ENCODE measurements at regions not wholly inside any gene's neighbourhood (a gene's known extent, or its start where the extent isn't known, plus 50 kb on each side); places are given as distances from the start of the nearest gene placed in this dataset.

DNA sequence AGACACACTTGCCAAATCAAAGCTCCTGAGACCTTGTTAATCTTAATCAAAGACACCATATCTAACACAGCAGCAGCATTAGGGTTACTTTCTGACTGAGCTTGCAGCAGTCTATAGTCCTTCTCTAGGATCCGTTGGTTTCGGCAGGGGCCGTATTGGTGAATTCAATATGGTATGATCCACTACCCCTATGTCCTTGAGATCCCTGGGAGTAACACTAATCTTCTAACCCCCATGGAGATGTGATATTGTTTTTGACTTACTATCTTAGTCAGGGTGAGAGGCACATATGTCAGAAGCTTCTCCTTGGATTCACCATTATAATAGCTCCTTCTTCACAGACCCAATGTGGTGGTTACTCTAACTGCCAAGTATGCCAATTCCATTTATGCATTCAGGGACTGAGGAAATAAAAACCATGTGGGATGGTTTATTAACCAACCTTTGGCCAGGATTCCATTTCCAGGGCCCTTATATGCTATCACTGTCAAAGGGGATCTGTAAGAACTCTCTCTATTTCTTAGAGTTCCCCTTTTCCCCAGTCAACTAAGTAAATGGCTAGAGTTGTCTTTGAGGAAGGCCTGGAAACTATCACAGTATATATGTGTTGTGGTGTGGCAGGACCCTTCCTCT lies 673.6 kb upstream of the USP24 start:
- H2AFZ ChIP-seq (replicated peaks): no peak overlapping the region
- TF ChIP-seq EZH2 (IDR thresholded peaks at IDR 0.05): no peak
- TF ChIP-seq CTCF (IDR thresholded peaks at IDR 0.05): no peak
- TF ChIP-seq EZH2phosphoT487 (IDR thresholded peaks at IDR 0.05): no peak
- no peak overlapping the region for H3K4me3 Mint-ChIP-seq
- H3K9me3 Mint-ChIP-seq: peaks cover 8% of the 10 kb centered on the region
- no peaks in the 10 kb centered on the region for H3F3A ChIP-seq (ENCODE audit: low read depth)
- no peaks in the 10 kb centered on the region for H4K20me1 ChIP-seq (ENCODE audit: low read depth)
- peaks cover 3% of the 10 kb centered on the region for H3K27me3 Mint-ChIP-seq (ENCODE audit: insufficient read depth, low read depth)
- no peaks in the 10 kb centered on the region for H3K79me2 ChIP-seq (ENCODE audit: low read depth)
- H3K27me3 ChIP-seq: no peaks in the 10 kb centered on the region
- H3K4me3 ChIP-seq: no peak overlapping the region
- H3K9me3 ChIP-seq (ENCODE audit: low read depth): no peaks in the 10 kb centered on the region
- no peak overlapping the region for H3K4me2 ChIP-seq
- H3K27ac Mint-ChIP-seq: no peak overlapping the region
- no peak for DNase-seq (ENCODE audit: low spot score)
- H3K4me1 ChIP-seq: no peaks in the 10 kb centered on the region
- H3K36me3 ChIP-seq: no peaks in the 10 kb centered on the region
- no peak overlapping the region for H3K9ac ChIP-seq
- peaks cover 14% of the 10 kb centered on the region for H3K4me1 Mint-ChIP-seq
- no peaks in the 10 kb centered on the region for H3K36me3 Mint-ChIP-seq
- H3K27ac ChIP-seq: no peak overlapping the region

- Histone ChIP-seq H3K4me3 (no peak overlapping the region), H3F3A (ENCODE audit: low read depth) (no peaks in the 10 kb centered on the region), H4K20me1 (ENCODE audit: low read depth) (no peaks in the 10 kb centered on the region), H3K4me2 (no peak overlapping the region), H3K27ac (no peak overlapping the region), H3K9ac (no peak overlapping the region), H3K36me3 (no peaks in the 10 kb centered on the region), H3K27me3 (no peaks in the 10 kb centered on the region), H3K9me3 (ENCODE audit: low read depth) (no peaks in the 10 kb centered on the region), H3K79me2 (ENCODE audit: low read depth) (no peaks in the 10 kb centered on the region), H2AFZ (replicated peaks) (no peak overlapping the region), H3K4me1 (no peaks in the 10 kb centered on the region)
- no peak for TF ChIP-seq CTCF (IDR thresholded peaks at IDR 0.05)
- no peak for TF ChIP-seq EZH2 (IDR thresholded peaks at IDR 0.05)
- no peak for TF ChIP-seq EZH2phosphoT487 (IDR thresholded peaks at IDR 0.05)
- Mint-ChIP-seq H3K27ac (no peak overlapping the region), H3K36me3 (no peaks in the 10 kb centered on the region), H3K27me3 (ENCODE audit: insufficient read depth, low read depth) (peaks cover 3% of the 10 kb centered on the region), H3K9me3 (peaks cover 3% of the 10 kb centered on the region), H3K4me1 (peaks cover 14% of the 10 kb centered on the region), H3K4me3 (no peak overlapping the region)
- DNase-seq (ENCODE audit: low spot score): no peak
Observed at GRCh38 chr1:55886856-55887712, 671.9 kb upstream of the USP24 start.

- DNase-seq (ENCODE audit: low spot score): no peak
- no peaks in the 10 kb centered on the region for H3K4me1 ChIP-seq
- H3K9me3 ChIP-seq (ENCODE audit: low read depth): no peaks in the 10 kb centered on the region
- H3K4me3 ChIP-seq: no peak overlapping the region
- H3K27ac ChIP-seq: no peak overlapping the region
- Mint-ChIP-seq H3K36me3 (no peaks in the 10 kb centered on the region), H3K27me3 (ENCODE audit: insufficient read depth, low read depth) (peaks cover 3% of the 10 kb centered on the region), H3K4me3 (no peak overlapping the region), H3K27ac (no peak overlapping the region), H3K9me3 (no peaks in the 10 kb centered on the region), H3K4me1 (peaks cover 14% of the 10 kb centered on the region)
- no peaks in the 10 kb centered on the region for H3K27me3 ChIP-seq
- TF ChIP-seq CTCF (IDR thresholded peaks at IDR 0.05): no peak
- no peak for TF ChIP-seq EZH2phosphoT487 (IDR thresholded peaks at IDR 0.05)
- no peak for TF ChIP-seq EZH2 (IDR thresholded peaks at IDR 0.05)
- no peaks in the 10 kb centered on the region for H3K36me3 ChIP-seq
- no peaks in the 10 kb centered on the region for H4K20me1 ChIP-seq (ENCODE audit: low read depth)
- H3K9ac ChIP-seq: no peak overlapping the region
- H2AFZ ChIP-seq (replicated peaks): no peak overlapping the region
- no peaks in the 10 kb centered on the region for H3F3A ChIP-seq (ENCODE audit: low read depth)
- no peak overlapping the region for H3K4me2 ChIP-seq
- H3K79me2 ChIP-seq (ENCODE audit: low read depth): no peaks in the 10 kb centered on the region
Observed at GRCh38 chr1:55885619-55886018, 670.5 kb upstream of the USP24 start.

Measured in neural progenitor cell (in vitro differentiated cells).